ENCODE measurements at regions not wholly inside any gene's neighbourhood (a gene's known extent, or its start where the extent isn't known, plus 50 kb on each side); places are given as distances from the start of the nearest gene placed in this dataset.
"Not testable (repeated sequence)": the region's sequence is repeated elsewhere in the genome, so short reads cannot be mapped to it uniquely, and the experiment has no call there.

DNA sequence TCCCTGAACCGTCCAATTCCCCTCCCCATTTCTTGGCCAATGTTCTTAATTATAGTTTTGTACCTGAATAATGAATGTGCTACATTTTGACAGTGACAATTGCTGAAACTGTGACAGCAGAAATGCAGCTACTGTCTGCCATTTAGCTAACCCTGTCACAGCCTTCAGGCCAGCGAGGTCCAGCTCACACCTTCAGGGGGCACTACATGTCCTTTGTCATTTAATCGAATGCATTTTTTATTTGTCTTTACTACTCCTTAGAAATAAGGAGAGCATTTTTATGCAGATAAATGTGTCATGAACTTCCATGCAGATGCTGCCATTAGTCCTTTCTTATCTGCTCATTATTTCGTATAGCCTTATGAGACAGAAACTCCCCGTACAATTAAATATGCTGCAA lies 159.9 kb downstream of the MZT1 start:
- H3K4me3 Mint-ChIP-seq, result no peak overlapping the region
- CTCF ChIA-PET, result no interaction called here
- no peak overlapping the region for H3K27ac Mint-ChIP-seq
- H3K4me1 Mint-ChIP-seq (ENCODE audit: low read depth), result no peaks in the 10 kb centered on the region
- no peaks in the 10 kb centered on the region for H3K9me3 Mint-ChIP-seq
- no peaks in the 10 kb centered on the region for H3K36me3 Mint-ChIP-seq (ENCODE audit: low read depth)
- peaks cover 12% of the 10 kb centered on the region for H3K27me3 Mint-ChIP-seq (ENCODE audit: low read depth)
- DNase-seq, result no peak
- intact Hi-C loops (cut with micrococcal nuclease), result loop anchor here (10.0 kb wide), 1 partner anchor 1243 kb away; no protein-coding TSS in a partner anchor

- no peak overlapping the region for H3K4me3 Mint-ChIP-seq
- CTCF ChIA-PET, result interaction anchor here (1.1 kb wide), 1 partner anchor 93 kb away, joined by 4 read pairs; no protein-coding TSS in a partner anchor
- intact Hi-C loops (cut with micrococcal nuclease), result loop anchor here (10.0 kb wide), 1 partner anchor 1242 kb away; no protein-coding TSS in a partner anchor
- H3K4me1 Mint-ChIP-seq (ENCODE audit: low read depth), result no peaks in the 10 kb centered on the region
- H3K27me3 Mint-ChIP-seq (ENCODE audit: low read depth), result peaks cover 12% of the 10 kb centered on the region
- no peak overlapping the region for H3K27ac Mint-ChIP-seq
- no peaks in the 10 kb centered on the region for H3K9me3 Mint-ChIP-seq
- H3K36me3 Mint-ChIP-seq (ENCODE audit: low read depth), result no peaks in the 10 kb centered on the region
- no peak for DNase-seq
Measured at GRCh38 chr13:72566526-72566925, 160.9 kb downstream of the MZT1 start.

- Mint-ChIP-seq H3K36me3 (ENCODE audit: low read depth) (no peaks in the 10 kb centered on the region), H3K27ac (no peak overlapping the region), H3K27me3 (ENCODE audit: low read depth) (peaks cover 12% of the 10 kb centered on the region), H3K4me3 (no peak overlapping the region), H3K9me3 (no peaks in the 10 kb centered on the region), H3K4me1 (ENCODE audit: low read depth) (no peaks in the 10 kb centered on the region)
- DNase-seq, result no peak
- CTCF ChIA-PET, result interaction anchor here (1.1 kb wide), 1 partner anchor 92 kb away, joined by 4 read pairs; no protein-coding TSS in a partner anchor
- intact Hi-C loops (cut with micrococcal nuclease), result loop anchor here (10.0 kb wide), 1 partner anchor 1241 kb away; no protein-coding TSS in a partner anchor
Measured at GRCh38 chr13:72565893-72566292, 161.5 kb downstream of the MZT1 start.

DNA sequence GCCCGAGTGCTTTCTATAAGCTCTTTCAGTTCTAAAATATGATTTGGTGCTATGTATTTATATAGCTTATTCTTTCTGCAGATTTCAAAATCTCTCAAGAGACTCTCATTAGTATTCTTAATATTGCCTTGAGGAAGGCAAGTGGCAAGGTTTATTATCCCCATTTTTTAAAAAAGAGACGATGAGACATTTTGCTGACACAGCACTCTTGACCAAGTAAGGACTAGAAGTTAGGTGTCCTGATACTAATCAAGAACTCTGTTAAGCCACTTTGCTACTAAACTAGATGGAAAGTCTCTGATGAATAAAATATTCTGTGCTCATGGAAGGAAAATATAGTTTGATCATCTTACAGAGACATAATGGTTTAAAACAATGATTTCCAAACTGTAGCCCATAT lies 164.7 kb downstream of the MZT1 start:
- no peak overlapping the region for H3K4me3 Mint-ChIP-seq
- H3K9me3 Mint-ChIP-seq, result no peaks in the 10 kb centered on the region
- peaks cover 5% of the 10 kb centered on the region for H3K27me3 Mint-ChIP-seq (ENCODE audit: low read depth)
- intact Hi-C loops (cut with micrococcal nuclease), result loop anchor here (10.0 kb wide), 1 partner anchor 1238 kb away; no protein-coding TSS in a partner anchor
- CTCF ChIA-PET, result interaction anchor here (0.5 kb wide), 1 partner anchor 722 kb away, joined by 3 read pairs; no protein-coding TSS in a partner anchor
- DNase-seq, result no peak
- H3K27ac Mint-ChIP-seq, result no peak overlapping the region
- H3K36me3 Mint-ChIP-seq (ENCODE audit: low read depth), result no peaks in the 10 kb centered on the region
- H3K4me1 Mint-ChIP-seq (ENCODE audit: low read depth), result no peaks in the 10 kb centered on the region

DNA sequence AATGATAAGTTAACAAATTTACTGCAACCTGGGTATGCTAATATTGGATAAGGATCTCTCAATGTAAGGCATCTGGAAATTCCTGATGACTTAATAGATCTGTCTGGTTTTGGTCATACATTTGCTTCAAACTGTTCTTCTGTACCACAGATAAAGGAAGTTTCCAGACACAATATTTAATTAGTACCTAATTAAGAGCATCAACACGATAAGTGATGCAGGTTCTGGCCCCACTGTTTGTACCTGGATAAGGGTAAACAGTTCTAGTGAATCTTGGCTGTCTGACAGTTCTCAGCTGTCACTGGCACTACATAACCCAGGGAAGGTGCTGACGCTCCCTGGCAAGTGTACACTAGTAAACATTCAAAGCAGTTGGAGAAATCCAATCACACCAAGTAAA lies 165.6 kb downstream of the MZT1 start:
- no peaks in the 10 kb centered on the region for H3K4me1 Mint-ChIP-seq (ENCODE audit: low read depth)
- no peaks in the 10 kb centered on the region for H3K36me3 Mint-ChIP-seq (ENCODE audit: low read depth)
- CTCF ChIA-PET, result no interaction called here
- H3K9me3 Mint-ChIP-seq, result no peaks in the 10 kb centered on the region
- DNase-seq, result no peak
- H3K27me3 Mint-ChIP-seq (ENCODE audit: low read depth), result no peaks in the 10 kb centered on the region
- intact Hi-C loops (cut with micrococcal nuclease), result loop anchor here (10.0 kb wide), 1 partner anchor 1237 kb away; no protein-coding TSS in a partner anchor
- H3K4me3 Mint-ChIP-seq, result no peak overlapping the region
- no peak overlapping the region for H3K27ac Mint-ChIP-seq

GRCh38 chr13:72559716-72560115 lies 167.7 kb downstream of the MZT1 start:
- DNase-seq, result no peak
- no peaks in the 10 kb centered on the region for H3K36me3 Mint-ChIP-seq (ENCODE audit: low read depth)
- H3K4me3 Mint-ChIP-seq, result no peak overlapping the region
- H3K4me1 Mint-ChIP-seq (ENCODE audit: low read depth), result no peaks in the 10 kb centered on the region
- H3K9me3 Mint-ChIP-seq, result no peaks in the 10 kb centered on the region
- H3K27me3 Mint-ChIP-seq (ENCODE audit: low read depth), result no peaks in the 10 kb centered on the region
- intact Hi-C loops (cut with micrococcal nuclease), result loop anchor here (10.0 kb wide), 1 partner anchor 1235 kb away; no protein-coding TSS in a partner anchor
- CTCF ChIA-PET, result no interaction called here
- no peak overlapping the region for H3K27ac Mint-ChIP-seq

GRCh38 chr13:72556945-72557344 lies 170.5 kb downstream of the MZT1 start:
- H3K4me1 Mint-ChIP-seq (ENCODE audit: low read depth), result no peaks in the 10 kb centered on the region
- intact Hi-C loops (cut with micrococcal nuclease), result no loop called here
- no peaks in the 10 kb centered on the region for H3K27me3 Mint-ChIP-seq (ENCODE audit: low read depth)
- H3K27ac Mint-ChIP-seq, result no peak overlapping the region
- DNase-seq, result no peak
- H3K9me3 Mint-ChIP-seq, result no peaks in the 10 kb centered on the region
- H3K36me3 Mint-ChIP-seq (ENCODE audit: low read depth), result no peaks in the 10 kb centered on the region
- CTCF ChIA-PET, result no interaction called here
- no peak overlapping the region for H3K4me3 Mint-ChIP-seq

- CTCF ChIA-PET, result no interaction called here
- Mint-ChIP-seq H3K4me3 (no peak overlapping the region), H3K9me3 (no peaks in the 10 kb centered on the region), H3K27me3 (ENCODE audit: low read depth) (no peaks in the 10 kb centered on the region), H3K4me1 (ENCODE audit: low read depth) (no peaks in the 10 kb centered on the region), H3K27ac (no peak overlapping the region), H3K36me3 (ENCODE audit: low read depth) (no peaks in the 10 kb centered on the region)
- intact Hi-C loops (cut with micrococcal nuclease), result no loop called here
- DNase-seq, result no peak
Measured at GRCh38 chr13:72555601-72556000, 171.8 kb downstream of the MZT1 start.

DNA sequence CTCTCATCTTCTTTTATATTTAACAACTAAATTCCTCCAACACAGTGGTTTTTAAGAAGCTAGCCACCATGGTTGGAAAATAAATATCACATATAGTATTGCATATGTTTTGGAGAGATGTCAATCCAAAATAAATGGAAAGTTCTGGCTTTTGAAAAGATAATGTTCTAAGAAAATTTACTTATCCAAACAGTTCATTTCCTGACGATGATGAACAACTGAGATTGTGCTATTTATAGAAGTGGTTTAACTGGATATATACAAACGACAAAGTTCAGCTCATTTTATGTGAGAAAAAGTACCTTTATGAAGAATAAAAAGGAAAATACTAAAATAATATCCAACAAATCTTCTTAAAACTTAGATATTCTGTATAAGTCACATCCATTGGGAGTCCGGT lies 174.7 kb downstream of the MZT1 start:
- no peaks in the 10 kb centered on the region for H3K36me3 Mint-ChIP-seq (ENCODE audit: low read depth)
- H3K9me3 Mint-ChIP-seq, result no peaks in the 10 kb centered on the region
- no peak overlapping the region for H3K27ac Mint-ChIP-seq
- intact Hi-C loops (cut with micrococcal nuclease), result no loop called here
- H3K4me1 Mint-ChIP-seq (ENCODE audit: low read depth), result no peaks in the 10 kb centered on the region
- no peak for DNase-seq
- H3K4me3 Mint-ChIP-seq, result no peak overlapping the region
- peaks cover 4% of the 10 kb centered on the region for H3K27me3 Mint-ChIP-seq (ENCODE audit: low read depth)
- CTCF ChIA-PET, result interaction anchor here (0.6 kb wide), 1 partner anchor 855 kb away, joined by 3 read pairs; no protein-coding TSS in a partner anchor

- H3K27me3 Mint-ChIP-seq (ENCODE audit: low read depth); intact Hi-C loops (cut with micrococcal nuclease); H3K4me3 Mint-ChIP-seq; H3K4me1 Mint-ChIP-seq (ENCODE audit: low read depth); H3K9me3 Mint-ChIP-seq; H3K36me3 Mint-ChIP-seq (ENCODE audit: low read depth); CTCF ChIA-PET; H3K27ac Mint-ChIP-seq; DNase-seq: not testable (repeated sequence)
Measured at GRCh38 chr13:72545895-72546294, 181.5 kb downstream of the MZT1 start.

GRCh38 chr13:72545030-72545719 lies 182.3 kb downstream of the MZT1 start:
- Mint-ChIP-seq H3K9me3 (no peaks in the 10 kb centered on the region), H3K4me3 (no peak overlapping the region), H3K36me3 (ENCODE audit: low read depth) (no peaks in the 10 kb centered on the region), H3K27ac (no peak overlapping the region), H3K27me3 (ENCODE audit: low read depth) (peaks cover 6% of the 10 kb centered on the region), H3K4me1 (ENCODE audit: low read depth) (no peaks in the 10 kb centered on the region)
- CTCF ChIA-PET, result no interaction called here
- no peak for DNase-seq
- intact Hi-C loops (cut with micrococcal nuclease), result no loop called here

- intact Hi-C loops (cut with micrococcal nuclease), result no loop called here
- no peak overlapping the region for H3K27ac Mint-ChIP-seq
Measured at GRCh38 chr13:72544042-72544441, 183.4 kb downstream of the MZT1 start.

DNA sequence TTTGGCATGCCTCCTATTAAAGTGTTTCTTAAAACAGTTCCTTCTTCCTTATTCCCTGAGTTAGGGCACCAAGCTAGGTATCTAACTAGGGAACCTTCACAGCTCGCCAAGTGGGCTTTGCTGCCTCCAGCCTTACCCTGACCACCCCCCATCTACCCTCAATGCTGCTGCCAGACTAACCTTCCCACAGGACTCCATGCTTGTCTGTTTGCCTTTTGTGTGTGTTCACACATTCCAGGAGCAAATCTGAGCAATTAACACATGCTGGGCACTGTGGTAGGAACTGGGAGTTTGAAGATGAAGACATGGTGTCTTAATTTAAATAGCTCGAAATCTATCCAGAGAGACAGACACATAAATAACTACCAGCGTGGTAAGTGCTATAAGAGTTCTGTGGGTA lies 185.2 kb downstream of the MZT1 start:
- no peak for DNase-seq
- no peak overlapping the region for H3K4me3 Mint-ChIP-seq
- intact Hi-C loops (cut with micrococcal nuclease), result no loop called here
- H3K36me3 Mint-ChIP-seq (ENCODE audit: low read depth), result no peaks in the 10 kb centered on the region
- CTCF ChIA-PET, result no interaction called here
- H3K27me3 Mint-ChIP-seq (ENCODE audit: low read depth), result peaks cover 5% of the 10 kb centered on the region
- no peaks in the 10 kb centered on the region for H3K4me1 Mint-ChIP-seq (ENCODE audit: low read depth)
- no peak overlapping the region for H3K27ac Mint-ChIP-seq
- no peaks in the 10 kb centered on the region for H3K9me3 Mint-ChIP-seq

More at GRCh38 chr13:72544042-72544441, 183.4 kb downstream of the MZT1 start:
- H3K4me1 Mint-ChIP-seq (ENCODE audit: low read depth), result no peaks in the 10 kb centered on the region
- H3K9me3 Mint-ChIP-seq, result no peaks in the 10 kb centered on the region
- H3K27me3 Mint-ChIP-seq (ENCODE audit: low read depth), result peaks cover 6% of the 10 kb centered on the region
- DNase-seq, result no peak
- CTCF ChIA-PET, result no interaction called here
- H3K36me3 Mint-ChIP-seq (ENCODE audit: low read depth), result no peaks in the 10 kb centered on the region
- H3K4me3 Mint-ChIP-seq, result no peak overlapping the region
